B cell (primary cell): ENCODE measurements at regions not wholly inside any gene's neighbourhood (a gene's known extent, or its start where the extent isn't known, plus 50 kb on each side); places are given as distances from the start of the nearest gene placed in this dataset.

Source experiments
- ATAC-seq: fragments of 200-7000 bp; cut with Tn5 transposase; one replicate; pipeline ENCODE4 v1.10.0; 2021; ENCODE audit warnings: low read depth, mild to moderate bottlenecking, moderate number of reproducible peaks, moderate library complexity
- CTCF ChIA-PET: fragments of 350-600 bp; sonication (Branson Sonifier 250); formaldehyde crosslinking; loops from one replicate; lab custom pipeline; 2021; ENCODE audit warnings: antibody characterized with exemption, inconsistent platforms; lab: Charles Lee
- POLR2A ChIA-PET: fragments of 350-600 bp; sonication (Branson Sonifier 250); formaldehyde crosslinking; loops from one replicate; lab custom pipeline; 2021; ENCODE audit warnings: antibody characterized with exemption; lab: Charles Lee
- DNase-seq: peaks from one replicate; pipeline ENCODE4 v3.0.0; 2013
- H2AFZ ChIP-seq: 2 replicates; pipeline ENCODE4 v1.6.1; 2012; ENCODE audit warnings: mild to moderate bottlenecking, low read depth, low read length; ENCODE audit not compliant: insufficient read depth, poor library complexity, severe bottlenecking
- H3K27ac ChIP-seq, 2 donors: 1 replicate in 1 of 2; 2 replicates in 1 of 2; pipeline ENCODE4 v1.5.1; 2012 to 2013; ENCODE audit warnings: low read length in 2 of 2, mild to moderate bottlenecking in 2 of 2, moderate library complexity in 1 of 2
- H3K27me3 ChIP-seq, 4 experiments: fragments of 200-600 bp in 1 of 4; sonication (generic) in 1 of 4; replicated peaks in 1 of 4; 1 replicate in 2 of 4; 2 replicates in 2 of 4; pipeline versions ENCODE4 v1.6.1 to v1.7.0; 2013 to 2016; ENCODE audit warnings: low read length in 3 of 4, mild to moderate bottlenecking in 2 of 4, mixed read lengths in 1 of 4, moderate library complexity in 1 of 4; ENCODE audit not compliant: insufficient read depth in 4 of 4, control insufficient read depth in 3 of 4; ENCODE audit errors: control extremely low read depth in 1 of 4
- H3K36me3 ChIP-seq, 2 experiments: replicated peaks in 1 of 2; 1 replicate in 1 of 2; 2 replicates in 1 of 2; pipeline versions ENCODE4 v1.6.1 to v1.7.1; 2013; ENCODE audit warnings: low read length in 1 of 2; ENCODE audit not compliant: insufficient read depth in 2 of 2, control insufficient read depth in 1 of 2; ENCODE audit errors: control extremely low read depth in 1 of 2, extremely low read depth in 1 of 2
- H3K4me1 ChIP-seq, 2 donors: fragments of 200-600 bp in 1 of 2; sonication (generic) in 1 of 2; 1 replicate in 1 of 2; 2 replicates in 1 of 2; pipeline versions ENCODE4 v1.5.1 to v1.6.1; 2013 to 2017; ENCODE audit warnings: low read length in 2 of 2; ENCODE audit not compliant: control insufficient read depth in 2 of 2, insufficient read depth in 2 of 2
- H3K4me2 ChIP-seq: replicated peaks from 2 replicates; pipeline ENCODE3; 2012; ENCODE audit warnings: mild to moderate bottlenecking, low read depth, low read length; ENCODE audit not compliant: poor library complexity, severe bottlenecking
- H3K4me3 ChIP-seq, 5 experiments: fragments of 200-600 bp in 1 of 5; sonication (generic) in 1 of 5; 1 replicate in 3 of 5; 2 replicates in 2 of 5; pipeline versions ENCODE4 v1.5.1 to v1.7.0; 2011 to 2016; ENCODE audit warnings: low read length in 4 of 5, mild to moderate bottlenecking in 4 of 5, low read depth in 2 of 5, control low read depth in 1 of 5, moderate library complexity in 1 of 5; ENCODE audit not compliant: insufficient read depth in 1 of 5; ENCODE audit errors: control extremely low read depth in 1 of 5, extremely low read depth in 1 of 5
- H3K79me2 ChIP-seq: fragments of 200-600 bp; sonication (generic); one replicate; pipeline ENCODE4 v1.6.0; 2016; ENCODE audit warnings: low read length; ENCODE audit not compliant: control insufficient read depth, insufficient read depth
- H3K9ac ChIP-seq: fragments of 200-600 bp; sonication (generic); 2 replicates; pipeline ENCODE4 v1.6.1; 2017; ENCODE audit warnings: mild to moderate bottlenecking, low read length, moderate library complexity
- H3K9me3 ChIP-seq, 3 donors: one replicate each; pipeline versions ENCODE4 v1.6.1 to v1.7.1; 2013; ENCODE audit warnings: low read length in 2 of 3; ENCODE audit not compliant: control insufficient read depth in 2 of 3, insufficient read depth in 1 of 3; ENCODE audit errors: control extremely low read depth in 1 of 3
- H4K20me1 ChIP-seq: 2 replicates; pipeline ENCODE4 v1.6.0; 2012; ENCODE audit warnings: mild to moderate bottlenecking, low read length; ENCODE audit not compliant: insufficient read depth, control insufficient read depth, poor library complexity, severe bottlenecking
- H3K27ac Mint-ChIP-seq: one replicate; pipeline ENCODE4 v1.8.0; 2021; ENCODE audit warnings: mixed read lengths
- H3K27me3 Mint-ChIP-seq: one replicate; pipeline ENCODE4 v1.8.0; 2021; ENCODE audit warnings: mixed read lengths
- H3K4me1 Mint-ChIP-seq: one replicate; pipeline ENCODE4 v1.8.0; 2021; ENCODE audit warnings: mixed read lengths
- H3K4me3 Mint-ChIP-seq: one replicate; pipeline ENCODE4 v1.8.0; 2021; ENCODE audit warnings: mixed read lengths
- H3K9me3 Mint-ChIP-seq: one replicate; pipeline ENCODE4 v1.8.0; 2022; ENCODE audit warnings: mixed read lengths; ENCODE audit not compliant: insufficient read depth
- CTCF ChIP-seq: fragments of 200-600 bp; IDR thresholded peaks from one replicate; pipeline ENCODE4 v1.8.0; 2022; ENCODE audit warnings: antibody characterized with exemption, mild to moderate bottlenecking
- EZH2 ChIP-seq: IDR thresholded peaks from 2 replicates; pipeline ENCODE4 v1.6.1; 2012; ENCODE audit warnings: borderline replicate concordance, low read depth, mild to moderate bottlenecking, moderate library complexity, low read length; ENCODE audit not compliant: insufficient read depth, poor library complexity, severe bottlenecking
- WGBS: methylation state at CpG from one replicate; pipeline ENCODE4 v1.1.5; 2013; ENCODE audit warnings: missing lambda C conversion rate; ENCODE audit not compliant: insufficient coverage; 5-methylcytosine and 5-hydroxymethylcytosine counted together
- intact Hi-C: fragments of 100-400 bp; cut with micrococcal nuclease; formaldehyde crosslinking; loops from one replicate; pipeline ENCODE4 v1.10.0; 2022

- Mint-ChIP-seq H3K9me3 (no peaks in the 10 kb centered on the region), H3K4me3 (no peak overlapping the region), H3K27me3 (peaks cover 37% of the 10 kb centered on the region), H3K27ac (no peak overlapping the region), H3K4me1 (no peaks in the 10 kb centered on the region)
- Histone ChIP-seq H4K20me1 (no peaks in the 10 kb centered on the region), H3K9me3 (peaks cover 0 to 10% (median 0%) of the 10 kb centered on the region in 3 donors), H3K4me1 (no peaks in the 10 kb centered on the region), H3K4me3 (no peak overlapping the region), H3K36me3 (no peaks in the 10 kb centered on the region), H3K9ac (no peak overlapping the region), H3K27ac (no peak overlapping the region), H3K79me2 (no peaks in the 10 kb centered on the region), H2AFZ (no peak overlapping the region), H3K4me2 (no peak overlapping the region), H3K27me3 (peaks cover 0 to 4% (median 0%) of the 10 kb centered on the region in 4 experiments)
- WGBS, result 79% methylated on average over 4 of the region's 9 CpGs
- CTCF ChIA-PET, result no interaction called here
- DNase-seq (no peak), ATAC-seq (no peak)
- POLR2A ChIA-PET, result no interaction called here
- intact Hi-C loops, result no loop called here
- TF ChIP-seq CTCF, result no peak
- TF ChIP-seq EZH2, result no peak
These were observed 207.5 kb downstream of the INSIG2 start for GRCh38 chr2:118295592-118296390.

- Histone ChIP-seq H3K79me2 (no peaks in the 10 kb centered on the region), H3K4me1 (no peaks in the 10 kb centered on the region), H2AFZ (no peak overlapping the region), H3K27me3 (peaks cover 0 to 4% (median 0%) of the 10 kb centered on the region in 4 experiments), H3K36me3 (no peaks in the 10 kb centered on the region), H3K27ac (no peak overlapping the region), H4K20me1 (no peaks in the 10 kb centered on the region), H3K4me3 (no peak overlapping the region), H3K9ac (no peak overlapping the region), H3K9me3 (peaks cover 0 to 10% (median 0%) of the 10 kb centered on the region in 3 donors), H3K4me2 (no peak overlapping the region)
- DNase-seq (peak; percentile 23), ATAC-seq (no peak)
- Mint-ChIP-seq H3K4me1 (no peaks in the 10 kb centered on the region), H3K9me3 (no peaks in the 10 kb centered on the region), H3K27ac (no peak overlapping the region), H3K4me3 (no peak overlapping the region), H3K27me3 (peaks cover 29% of the 10 kb centered on the region)
- intact Hi-C loops, result no loop called here
- POLR2A ChIA-PET, result no interaction called here
- no peak for TF ChIP-seq EZH2
- no peak for TF ChIP-seq CTCF
- WGBS, result no CpG with 5 or more reads among the region's 1 CpG
- CTCF ChIA-PET, result no interaction called here
These were observed 205.8 kb downstream of the INSIG2 start for GRCh38 chr2:118294063-118294462.
